Tibial nerve (tissue), 4 donors: ENCODE measurements at regions not wholly inside any gene's neighbourhood (a gene's known extent, or its start where the extent isn't known, plus 50 kb on each side); places are given as distances from the start of the nearest gene placed in this dataset.

Experiments used
- EP300 ChIP-seq, 2 donors: sonication (generic); formaldehyde crosslinking; IDR thresholded peaks; one replicate each; pipeline ENCODE4 v1.6.1; 2017; ENCODE audit warnings: antibody characterized with exemption in 2 of 2, mild to moderate bottlenecking in 1 of 2
- POLR2A ChIP-seq, 2 donors: fragments of 450-650 bp; IDR thresholded peaks; one replicate each; pipeline ENCODE4 v1.6.1; 2017; ENCODE audit warnings: antibody characterized with exemption in 2 of 2, mild to moderate bottlenecking in 2 of 2, moderate library complexity in 2 of 2
- TF ChIP-seq, protein P1 (sequence below), 5 experiments: fragments of 200-600 bp in 3 of 5; fragments of 450-650 bp in 2 of 5; sonication (generic) in 3 of 5; IDR thresholded peaks; one replicate each; pipeline ENCODE4 v1.5.1; 2016 to 2019; ENCODE audit warnings: antibody characterized with exemption in 5 of 5, mild to moderate bottlenecking in 3 of 5, moderate library complexity in 2 of 5

DNA sequence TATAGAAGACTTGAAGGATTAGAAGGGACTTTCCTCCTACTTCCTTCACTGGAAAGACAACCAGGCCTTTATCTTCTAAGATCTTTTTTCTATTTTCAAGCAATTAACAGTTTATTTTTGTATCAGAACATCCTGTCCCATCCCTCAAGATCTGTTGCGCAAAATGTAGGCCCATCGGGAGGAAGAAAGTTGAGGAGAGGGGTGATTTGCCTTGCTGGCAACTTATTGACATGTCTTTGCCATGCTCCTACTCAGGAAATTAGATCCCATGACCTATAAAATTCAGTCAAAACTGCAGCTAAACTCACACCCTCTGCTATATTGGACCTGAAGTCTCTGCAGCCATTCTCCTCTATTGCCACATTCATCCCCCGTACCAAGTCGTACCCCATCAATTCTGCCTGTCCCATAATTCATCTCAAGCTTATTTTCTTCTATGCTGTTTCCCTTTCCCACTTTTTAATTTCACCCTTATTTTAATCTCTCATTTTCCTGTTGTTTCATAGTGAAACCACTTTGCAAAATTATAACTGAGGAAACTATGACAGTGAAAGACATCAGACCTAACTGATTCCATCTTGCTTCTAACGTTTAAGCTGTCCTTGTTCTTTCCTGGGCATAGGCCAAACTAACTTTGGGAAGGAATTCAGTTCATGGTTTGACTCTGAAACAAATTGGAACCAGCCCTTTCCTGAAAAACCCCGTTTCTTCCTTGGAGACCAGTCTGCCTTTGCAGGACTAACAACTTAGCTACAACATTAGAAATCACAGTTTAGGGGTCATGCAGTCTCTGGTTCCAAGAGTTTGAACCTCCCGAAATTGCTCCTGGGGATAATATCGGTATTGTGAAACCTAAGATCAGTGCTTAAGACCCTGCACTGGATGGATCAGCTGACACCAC, 195.7 kb upstream of the PTBP2 start:
- TF ChIP-seq POLR2A (IDR thresholded peaks at IDR 0.05) (no peak), EP300 (IDR thresholded peaks at IDR 0.05) (peak; percentile 59 to 89)
- TF ChIP-seq, protein P1, sequence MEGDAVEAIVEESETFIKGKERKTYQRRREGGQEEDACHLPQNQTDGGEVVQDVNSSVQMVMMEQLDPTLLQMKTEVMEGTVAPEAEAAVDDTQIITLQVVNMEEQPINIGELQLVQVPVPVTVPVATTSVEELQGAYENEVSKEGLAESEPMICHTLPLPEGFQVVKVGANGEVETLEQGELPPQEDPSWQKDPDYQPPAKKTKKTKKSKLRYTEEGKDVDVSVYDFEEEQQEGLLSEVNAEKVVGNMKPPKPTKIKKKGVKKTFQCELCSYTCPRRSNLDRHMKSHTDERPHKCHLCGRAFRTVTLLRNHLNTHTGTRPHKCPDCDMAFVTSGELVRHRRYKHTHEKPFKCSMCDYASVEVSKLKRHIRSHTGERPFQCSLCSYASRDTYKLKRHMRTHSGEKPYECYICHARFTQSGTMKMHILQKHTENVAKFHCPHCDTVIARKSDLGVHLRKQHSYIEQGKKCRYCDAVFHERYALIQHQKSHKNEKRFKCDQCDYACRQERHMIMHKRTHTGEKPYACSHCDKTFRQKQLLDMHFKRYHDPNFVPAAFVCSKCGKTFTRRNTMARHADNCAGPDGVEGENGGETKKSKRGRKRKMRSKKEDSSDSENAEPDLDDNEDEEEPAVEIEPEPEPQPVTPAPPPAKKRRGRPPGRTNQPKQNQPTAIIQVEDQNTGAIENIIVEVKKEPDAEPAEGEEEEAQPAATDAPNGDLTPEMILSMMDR (IDR thresholded peaks at IDR 0.05) = no peak
